ENCODE measurements at regions not wholly inside any gene's neighbourhood (a gene's known extent, or its start where the extent isn't known, plus 50 kb on each side); places are given as distances from the start of the nearest gene placed in this dataset.

DNA sequence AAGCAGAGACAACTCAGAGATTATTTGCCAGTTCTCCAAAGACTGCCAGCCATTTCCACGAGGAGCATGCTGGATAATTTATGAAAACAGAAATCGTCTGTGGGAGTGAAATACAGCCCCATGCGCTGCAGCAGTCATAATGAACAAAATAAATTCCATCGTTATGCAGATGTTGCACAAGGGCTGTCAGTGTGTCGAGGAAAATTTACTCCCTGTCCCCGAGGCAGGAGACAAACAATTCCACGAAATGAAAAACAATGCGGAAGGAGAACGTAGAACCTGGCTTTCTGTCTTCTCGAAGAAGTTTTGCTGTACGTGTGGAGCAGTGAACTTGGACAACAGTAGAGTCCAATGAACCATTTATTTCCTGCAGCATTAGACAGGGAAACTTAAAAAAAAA, 399.4 kb downstream of the CD83 start:
- Histone ChIP-seq H2AFZ (ENCODE audit: low read depth, low read length) (no peak overlapping the region), H3K9me3 (ENCODE audit: low read length) (no peaks in the 10 kb centered on the region)

DNA sequence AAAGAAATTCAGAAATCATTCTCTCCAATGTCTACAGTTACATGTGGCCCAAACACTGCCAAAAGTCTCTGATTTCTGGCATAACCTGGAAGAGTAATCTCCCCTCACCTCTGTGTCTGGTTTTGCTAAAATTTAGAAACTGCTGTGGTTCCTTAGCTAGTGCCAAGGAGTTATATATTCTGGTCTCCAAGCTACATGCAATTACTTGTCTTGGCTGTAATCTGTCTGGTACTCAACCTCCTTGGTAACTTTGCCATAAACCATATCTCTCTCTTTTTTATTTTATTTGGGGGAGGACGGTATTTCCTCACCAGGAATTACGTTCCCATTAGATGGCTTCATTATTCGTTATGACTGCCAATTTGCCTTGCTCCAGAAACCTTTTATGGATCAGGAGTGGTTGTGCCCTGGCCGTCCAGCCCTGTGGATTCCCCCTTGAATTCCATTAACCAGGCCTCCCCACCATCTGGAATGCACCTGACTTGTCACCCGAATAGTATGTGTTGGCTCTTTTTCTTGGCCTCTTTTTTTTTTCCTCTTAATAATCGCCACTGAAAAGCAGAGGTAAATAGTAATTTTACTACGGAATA, 400.0 kb downstream of the CD83 start:
- Histone ChIP-seq H3K79me2 (replicated peaks; ENCODE audit: insufficient read depth, low read length) (no peaks in the 10 kb centered on the region), H3K9me3 (ENCODE audit: low read length) (no peaks in the 10 kb centered on the region), H3K27me3 (ENCODE audit: insufficient read depth, low read depth, low read length) (no peaks in the 10 kb centered on the region), H4K20me1 (ENCODE audit: insufficient read depth) (no peaks in the 10 kb centered on the region), H3F3A (ENCODE audit: insufficient read depth, low read length, poor library complexity, severe bottlenecking) (no peaks in the 10 kb centered on the region), H3K9ac (ENCODE audit: low read length) (no peak overlapping the region), H3K9me2 (ENCODE audit: insufficient read depth, low read length) (no peaks in the 10 kb centered on the region), H3K27ac (ENCODE audit: low read length) (no peak overlapping the region), H3K36me3 (ENCODE audit: insufficient read depth, low read length) (no peaks in the 10 kb centered on the region), H2AFZ (ENCODE audit: low read depth, low read length) (no peak overlapping the region), H3K4me3 (ENCODE audit: low read length) (no peak overlapping the region), H3K4me2 (ENCODE audit: low read length) (no peak overlapping the region)
- TF ChIP-seq TAF1 (IDR thresholded peaks at IDR 0.05; ENCODE audit: low read depth): no peak
- TF ChIP-seq MXI1 (conservative IDR thresholded peaks at IDR 0.05; ENCODE audit: poor library complexity, severe bottlenecking): no peak
- TF ChIP-seq, protein P1, sequence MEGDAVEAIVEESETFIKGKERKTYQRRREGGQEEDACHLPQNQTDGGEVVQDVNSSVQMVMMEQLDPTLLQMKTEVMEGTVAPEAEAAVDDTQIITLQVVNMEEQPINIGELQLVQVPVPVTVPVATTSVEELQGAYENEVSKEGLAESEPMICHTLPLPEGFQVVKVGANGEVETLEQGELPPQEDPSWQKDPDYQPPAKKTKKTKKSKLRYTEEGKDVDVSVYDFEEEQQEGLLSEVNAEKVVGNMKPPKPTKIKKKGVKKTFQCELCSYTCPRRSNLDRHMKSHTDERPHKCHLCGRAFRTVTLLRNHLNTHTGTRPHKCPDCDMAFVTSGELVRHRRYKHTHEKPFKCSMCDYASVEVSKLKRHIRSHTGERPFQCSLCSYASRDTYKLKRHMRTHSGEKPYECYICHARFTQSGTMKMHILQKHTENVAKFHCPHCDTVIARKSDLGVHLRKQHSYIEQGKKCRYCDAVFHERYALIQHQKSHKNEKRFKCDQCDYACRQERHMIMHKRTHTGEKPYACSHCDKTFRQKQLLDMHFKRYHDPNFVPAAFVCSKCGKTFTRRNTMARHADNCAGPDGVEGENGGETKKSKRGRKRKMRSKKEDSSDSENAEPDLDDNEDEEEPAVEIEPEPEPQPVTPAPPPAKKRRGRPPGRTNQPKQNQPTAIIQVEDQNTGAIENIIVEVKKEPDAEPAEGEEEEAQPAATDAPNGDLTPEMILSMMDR (IDR thresholded peaks at IDR 0.05; ENCODE audit: poor library complexity, severe bottlenecking): no peak

More for the DNA sequence above, 399.4 kb downstream of the CD83 start:
- H4K20me1 ChIP-seq (ENCODE audit: insufficient read depth): no peaks in the 10 kb centered on the region
- H3K9ac ChIP-seq (ENCODE audit: low read length): no peak overlapping the region
- no peak overlapping the region for H3K27ac ChIP-seq (ENCODE audit: low read length)
- no peaks in the 10 kb centered on the region for H3F3A ChIP-seq (ENCODE audit: insufficient read depth, low read length, poor library complexity, severe bottlenecking)
- H3K79me2 ChIP-seq (replicated peaks; ENCODE audit: insufficient read depth, low read length): no peaks in the 10 kb centered on the region
- no peak overlapping the region for H3K4me3 ChIP-seq (ENCODE audit: low read length)
- H3K4me2 ChIP-seq (ENCODE audit: low read length): no peak overlapping the region
- TF ChIP-seq, protein P1 (IDR thresholded peaks at IDR 0.05; ENCODE audit: poor library complexity, severe bottlenecking): no peak
- TF ChIP-seq MXI1 (conservative IDR thresholded peaks at IDR 0.05; ENCODE audit: poor library complexity, severe bottlenecking): no peak
- TF ChIP-seq, protein P2, sequence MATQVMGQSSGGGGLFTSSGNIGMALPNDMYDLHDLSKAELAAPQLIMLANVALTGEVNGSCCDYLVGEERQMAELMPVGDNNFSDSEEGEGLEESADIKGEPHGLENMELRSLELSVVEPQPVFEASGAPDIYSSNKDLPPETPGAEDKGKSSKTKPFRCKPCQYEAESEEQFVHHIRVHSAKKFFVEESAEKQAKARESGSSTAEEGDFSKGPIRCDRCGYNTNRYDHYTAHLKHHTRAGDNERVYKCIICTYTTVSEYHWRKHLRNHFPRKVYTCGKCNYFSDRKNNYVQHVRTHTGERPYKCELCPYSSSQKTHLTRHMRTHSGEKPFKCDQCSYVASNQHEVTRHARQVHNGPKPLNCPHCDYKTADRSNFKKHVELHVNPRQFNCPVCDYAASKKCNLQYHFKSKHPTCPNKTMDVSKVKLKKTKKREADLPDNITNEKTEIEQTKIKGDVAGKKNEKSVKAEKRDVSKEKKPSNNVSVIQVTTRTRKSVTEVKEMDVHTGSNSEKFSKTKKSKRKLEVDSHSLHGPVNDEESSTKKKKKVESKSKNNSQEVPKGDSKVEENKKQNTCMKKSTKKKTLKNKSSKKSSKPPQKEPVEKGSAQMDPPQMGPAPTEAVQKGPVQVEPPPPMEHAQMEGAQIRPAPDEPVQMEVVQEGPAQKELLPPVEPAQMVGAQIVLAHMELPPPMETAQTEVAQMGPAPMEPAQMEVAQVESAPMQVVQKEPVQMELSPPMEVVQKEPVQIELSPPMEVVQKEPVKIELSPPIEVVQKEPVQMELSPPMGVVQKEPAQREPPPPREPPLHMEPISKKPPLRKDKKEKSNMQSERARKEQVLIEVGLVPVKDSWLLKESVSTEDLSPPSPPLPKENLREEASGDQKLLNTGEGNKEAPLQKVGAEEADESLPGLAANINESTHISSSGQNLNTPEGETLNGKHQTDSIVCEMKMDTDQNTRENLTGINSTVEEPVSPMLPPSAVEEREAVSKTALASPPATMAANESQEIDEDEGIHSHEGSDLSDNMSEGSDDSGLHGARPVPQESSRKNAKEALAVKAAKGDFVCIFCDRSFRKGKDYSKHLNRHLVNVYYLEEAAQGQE (IDR thresholded peaks at IDR 0.05; ENCODE audit: borderline replicate concordance): no peak
- no peak for TF ChIP-seq RAD21 (conservative IDR thresholded peaks at IDR 0.05)
- TF ChIP-seq EZH2 (IDR thresholded peaks at IDR 0.05; ENCODE audit: borderline replicate concordance, insufficient read depth, low read length, poor library complexity, severe bottlenecking): no peak
- no peak for TF ChIP-seq TAF1 (IDR thresholded peaks at IDR 0.05; ENCODE audit: low read depth)
- TF ChIP-seq SMC3 (conservative IDR thresholded peaks at IDR 0.05; ENCODE audit: poor library complexity): no peak
- no peak for TF ChIP-seq POLR2AphosphoS5 (IDR thresholded peaks at IDR 0.05)
- TF ChIP-seq EP300 (conservative IDR thresholded peaks at IDR 0.05; ENCODE audit: poor library complexity, severe bottlenecking): no peak
- H3K36me3 ChIP-seq (ENCODE audit: insufficient read depth, low read length): no peaks in the 10 kb centered on the region
- H3K9me2 ChIP-seq (ENCODE audit: insufficient read depth, low read length): no peaks in the 10 kb centered on the region
- H3K27me3 ChIP-seq (ENCODE audit: insufficient read depth, low read depth, low read length): no peaks in the 10 kb centered on the region
